NK-92 treated with Interleukin-12 subunit alpha and Interleukin-12 subunit beta, amount 100 ng/mL, for 24 hours (cell line): ENCODE measurements at regions not wholly inside any gene's neighbourhood (a gene's known extent, or its start where the extent isn't known, plus 50 kb on each side); places are given as distances from the start of the nearest gene placed in this dataset.
"Not testable (repeated sequence)": the region's sequence is repeated elsewhere in the genome, so short reads cannot be mapped to it uniquely, and the experiment has no call there.

Experiments used
- DNase-seq: peaks from one replicate; lab custom pipeline; 2025; lab: John Stamatoyannopoulos, UW

DNA sequence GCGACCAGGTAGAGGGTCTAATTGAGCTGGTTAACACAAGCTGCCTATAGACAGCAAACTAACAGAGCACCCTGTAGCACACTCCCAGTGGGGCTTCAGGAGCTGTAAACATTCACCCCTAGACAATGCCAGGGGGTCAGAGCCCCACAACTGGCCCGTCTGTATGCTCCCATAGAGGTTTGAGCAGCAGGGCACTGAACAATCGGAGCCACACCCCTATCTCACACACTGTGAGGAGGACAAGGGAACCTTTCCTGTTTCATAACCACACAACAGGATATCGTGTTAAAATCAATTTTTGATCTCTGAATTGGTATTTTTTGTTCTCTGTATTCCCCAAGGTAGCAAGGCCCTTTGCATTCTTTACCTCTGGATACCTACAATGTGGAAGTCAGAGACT, 266.1 kb downstream of the SPRY2 start:
- DNase-seq: no peak

DNA sequence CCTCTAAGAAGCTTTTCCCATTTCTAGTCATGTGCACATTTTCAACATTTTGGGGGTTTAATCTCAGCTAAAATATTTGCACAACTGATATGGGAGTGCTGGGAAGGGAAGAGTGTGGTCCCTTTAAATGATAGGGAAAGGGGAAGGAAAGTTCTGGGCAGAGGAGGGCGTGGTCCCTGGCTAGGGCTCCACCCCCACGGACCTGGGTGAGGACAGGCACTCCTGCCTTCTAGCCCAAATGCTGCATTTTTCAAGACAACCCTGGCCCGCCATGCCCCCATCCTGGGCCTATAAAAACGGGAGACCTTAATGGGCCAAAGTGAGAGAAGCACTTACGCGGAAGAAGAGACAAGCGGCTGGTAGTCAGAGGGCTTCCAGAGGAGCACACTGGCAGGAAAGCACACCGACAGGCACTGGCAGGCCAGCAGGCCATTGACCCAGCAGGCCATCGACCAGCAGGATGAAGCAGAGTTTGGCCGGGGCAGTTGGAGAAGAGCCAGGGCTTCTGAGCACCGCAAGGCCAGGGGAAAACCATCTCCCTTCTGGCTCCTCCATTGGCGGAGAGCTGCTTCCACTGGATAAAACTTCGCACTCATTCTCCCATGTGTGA, 266.7 kb downstream of the SPRY2 start:
- DNase-seq: no peak

DNA sequence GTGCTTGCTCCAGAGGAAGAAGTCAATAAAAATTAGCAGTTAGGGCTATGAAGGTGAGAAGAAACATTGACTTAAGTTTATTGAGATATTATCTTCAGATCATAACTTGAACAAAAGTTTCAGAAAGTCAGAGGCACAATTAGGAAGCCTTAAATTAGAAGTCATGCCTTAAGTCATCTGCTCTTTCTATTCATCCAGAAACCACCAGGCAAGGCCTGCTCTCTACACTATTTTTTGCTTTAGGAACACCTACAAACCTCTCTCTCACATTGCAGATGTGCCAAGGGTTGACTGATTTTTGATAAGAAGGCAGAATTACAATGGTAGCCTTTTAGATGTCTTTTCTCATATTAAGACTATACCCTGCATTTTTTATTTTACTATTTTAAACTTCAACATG, 268.7 kb downstream of the SPRY2 start:
- no peak for DNase-seq

DNA sequence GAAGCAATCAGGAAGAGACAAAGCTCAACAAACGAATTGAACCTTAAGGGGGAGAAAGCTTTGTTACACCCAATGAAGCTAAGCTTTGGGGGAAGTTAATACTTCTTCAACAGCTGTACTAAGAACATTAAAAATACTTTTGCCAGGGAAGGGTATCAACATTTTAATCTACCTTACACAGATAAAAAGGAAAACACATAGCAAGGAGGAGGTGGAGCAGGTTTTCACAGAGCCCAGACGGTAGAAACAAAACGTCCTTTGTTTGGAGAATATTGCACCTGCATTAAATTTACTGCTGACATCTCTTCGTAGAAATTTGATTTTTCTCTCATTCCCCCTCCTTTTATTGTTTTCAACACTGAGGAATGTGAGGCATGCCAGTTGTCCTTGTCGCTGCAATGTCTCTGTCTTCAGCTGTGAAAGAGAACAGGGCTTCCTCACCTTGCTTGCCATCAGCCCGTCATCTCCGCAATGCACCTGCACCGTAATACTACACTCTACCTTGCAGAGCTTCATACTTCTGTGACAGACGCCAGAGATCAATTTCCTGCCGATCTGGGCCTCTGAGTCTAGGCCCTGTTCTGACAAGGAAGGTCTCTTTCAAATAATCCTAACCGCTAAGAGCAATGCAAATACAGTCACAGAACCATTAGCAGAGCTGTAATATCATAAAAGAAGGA, 270.8 kb downstream of the SPRY2 start:
- DNase-seq: no peak

DNA sequence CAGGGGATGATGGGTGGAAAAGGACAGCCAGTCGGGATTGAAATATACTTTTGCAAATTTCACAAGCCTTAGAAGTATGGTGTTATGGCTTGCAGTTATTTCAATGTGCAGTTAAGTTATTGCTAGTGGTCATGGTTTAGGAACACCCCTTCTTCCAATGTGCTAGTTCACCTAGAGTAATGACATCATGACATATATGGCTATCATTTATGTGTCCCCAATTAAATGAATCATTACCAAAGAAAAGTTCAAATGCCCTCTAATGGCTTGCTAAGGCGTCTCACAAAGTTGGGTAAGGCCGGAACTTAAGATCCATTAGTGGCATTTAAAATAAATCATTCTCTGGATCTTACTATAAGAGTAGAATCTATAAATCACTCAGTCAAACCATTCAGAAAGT, 271.6 kb downstream of the SPRY2 start:
- no peak for DNase-seq

DNA sequence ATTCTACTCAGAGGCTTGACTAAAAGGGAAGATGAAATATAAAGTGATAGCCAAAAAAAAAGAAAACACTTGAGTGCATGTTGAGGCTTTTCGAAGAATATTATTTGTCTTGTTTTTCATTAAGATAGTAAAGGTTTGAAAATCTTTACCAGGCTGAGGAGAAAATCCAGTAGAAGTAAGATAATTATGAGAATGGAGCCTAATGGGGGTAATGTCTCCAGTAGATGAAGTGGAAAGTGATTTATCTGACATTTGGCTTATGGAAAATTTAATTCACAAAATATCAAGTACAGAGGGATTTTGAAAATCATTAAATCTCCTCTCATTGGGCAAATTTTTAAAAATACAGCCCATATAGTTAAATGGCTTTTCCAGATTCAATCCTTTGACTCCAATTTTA, 274.9 kb downstream of the SPRY2 start:
- no peak for DNase-seq

DNA sequence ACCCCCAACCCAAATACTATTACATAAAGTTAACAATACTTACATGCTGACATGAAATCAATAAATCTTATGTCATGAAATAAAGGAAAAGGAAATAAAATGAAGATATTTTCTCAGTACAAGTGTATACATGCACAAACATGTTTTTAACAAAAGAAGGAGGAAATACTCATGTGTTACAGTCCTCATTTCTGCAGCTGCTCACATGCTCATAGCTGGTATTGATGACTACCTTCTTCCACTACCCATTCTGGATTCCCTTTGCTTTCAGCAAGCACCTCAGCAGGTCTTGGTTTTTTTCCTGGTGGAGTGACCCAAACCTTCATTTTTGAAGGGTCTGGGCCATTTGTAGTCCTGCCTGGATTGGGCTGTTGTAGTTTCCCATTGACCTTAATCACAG, 278.5 kb downstream of the SPRY2 start:
- DNase-seq: not testable (repeated sequence)

DNA sequence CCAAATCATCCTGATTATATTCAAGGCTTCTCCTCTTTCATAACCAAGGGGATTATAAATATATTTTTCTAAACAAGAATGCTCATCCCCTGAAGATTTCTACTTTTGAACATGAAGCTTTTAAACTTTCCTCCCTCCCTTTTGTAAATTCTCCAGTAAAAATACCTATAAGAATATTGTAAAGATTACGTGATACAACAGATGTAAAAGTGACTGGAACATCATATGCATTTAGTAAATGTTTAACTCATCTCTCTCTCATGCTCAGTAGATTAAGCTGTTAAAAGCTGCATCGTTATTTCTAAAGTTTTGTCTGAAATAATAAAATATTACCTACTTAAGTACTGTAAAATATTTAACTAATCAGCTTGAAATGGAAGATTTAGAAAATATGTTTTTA, 281.1 kb downstream of the SPRY2 start:
- no peak for DNase-seq

DNA sequence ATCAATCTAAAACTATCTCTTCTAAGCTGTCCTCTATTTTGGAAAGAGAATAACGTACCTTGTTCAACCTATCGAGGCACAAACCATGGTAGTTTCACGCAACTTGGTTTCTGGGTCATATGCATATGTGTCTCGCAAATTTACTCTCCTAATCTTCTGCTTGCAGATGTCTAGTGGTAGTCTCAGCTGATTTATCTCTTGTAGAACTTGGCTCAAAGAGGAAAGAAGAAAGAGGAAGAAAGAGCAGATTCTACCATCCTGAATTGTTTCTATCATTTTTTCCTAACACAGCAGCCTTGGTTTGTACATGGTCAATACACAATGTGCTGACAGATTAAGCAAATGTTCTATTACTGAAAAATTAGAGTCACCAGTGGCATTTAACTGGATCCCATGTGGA, 282.3 kb downstream of the SPRY2 start:
- DNase-seq: no peak

DNA sequence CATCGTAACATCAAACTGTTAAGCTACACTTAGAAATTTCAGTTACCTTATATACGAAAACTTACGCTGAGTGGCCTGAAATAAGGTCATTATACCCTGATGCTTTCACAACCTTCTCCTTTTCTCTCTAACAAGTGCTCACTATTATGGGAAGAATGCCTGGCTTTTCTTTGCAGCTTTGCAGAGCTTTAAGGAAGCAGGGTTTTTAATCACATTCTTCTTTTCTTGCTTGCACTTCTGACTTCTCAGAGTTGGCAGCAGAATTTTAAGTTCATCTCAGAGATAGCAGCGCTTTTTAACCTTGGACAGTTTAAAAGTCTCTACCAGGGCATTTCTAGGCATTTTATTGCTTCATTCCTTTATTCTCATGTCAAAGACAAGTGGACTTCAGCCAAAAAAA, 285.1 kb downstream of the SPRY2 start:
- DNase-seq: no peak

DNA sequence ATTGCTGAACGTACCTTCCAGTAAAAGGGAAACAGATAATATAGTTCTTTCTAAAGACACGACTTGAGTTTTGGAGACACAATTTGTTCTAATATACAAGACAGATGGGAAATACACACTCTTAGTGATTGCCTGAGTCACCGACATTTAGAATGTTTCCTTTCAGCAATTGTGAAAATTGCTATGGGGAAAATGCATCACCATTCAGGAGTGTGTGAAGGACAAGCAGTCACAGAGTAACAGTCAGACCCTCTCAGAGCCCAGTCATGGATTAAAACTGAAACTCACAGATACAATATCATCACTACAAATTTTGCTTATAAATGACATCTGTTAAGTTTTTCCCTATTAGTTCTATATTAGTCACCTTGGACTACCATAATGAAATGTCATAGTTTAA, 286.1 kb downstream of the SPRY2 start:
- no peak for DNase-seq

DNA sequence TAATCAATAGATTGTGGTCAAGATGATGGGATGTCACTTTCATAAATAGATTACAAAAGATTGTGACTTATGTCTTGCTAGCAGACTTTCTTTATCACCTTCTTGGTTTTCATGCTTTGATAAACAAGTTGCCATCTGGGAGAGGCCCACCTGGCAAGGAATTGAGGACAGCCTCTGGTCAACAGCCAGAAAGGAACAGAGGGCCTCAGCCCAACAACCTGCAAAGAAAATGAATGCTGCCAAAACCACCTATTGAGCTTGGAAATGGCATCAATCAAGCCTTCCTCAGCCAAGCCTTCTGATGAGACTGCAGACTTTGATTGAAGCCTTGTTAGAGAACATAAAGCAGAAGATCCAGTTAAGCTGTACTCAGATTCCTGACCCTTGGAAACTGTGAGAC, 288.6 kb downstream of the SPRY2 start:
- DNase-seq: no peak

DNA sequence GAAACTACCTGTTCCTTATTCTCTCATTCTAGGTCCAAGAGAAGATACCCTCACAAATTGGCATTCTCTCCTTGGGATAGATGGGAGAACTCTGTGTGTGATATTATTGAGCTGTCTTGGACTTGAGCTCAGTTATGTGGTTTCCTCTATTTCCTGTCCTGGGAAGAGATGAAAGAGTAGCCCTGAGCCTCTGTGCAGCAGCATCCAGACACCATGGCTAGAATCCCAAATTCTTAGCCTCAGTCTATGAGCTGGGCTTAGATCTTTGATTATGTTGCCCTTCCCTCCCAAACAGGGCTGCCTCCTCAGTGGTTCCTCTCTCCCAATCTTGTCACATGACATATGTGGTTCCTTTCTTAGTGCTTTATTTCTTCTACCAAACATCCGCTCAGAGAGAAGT, 290.7 kb downstream of the SPRY2 start:
- no peak for DNase-seq

DNA sequence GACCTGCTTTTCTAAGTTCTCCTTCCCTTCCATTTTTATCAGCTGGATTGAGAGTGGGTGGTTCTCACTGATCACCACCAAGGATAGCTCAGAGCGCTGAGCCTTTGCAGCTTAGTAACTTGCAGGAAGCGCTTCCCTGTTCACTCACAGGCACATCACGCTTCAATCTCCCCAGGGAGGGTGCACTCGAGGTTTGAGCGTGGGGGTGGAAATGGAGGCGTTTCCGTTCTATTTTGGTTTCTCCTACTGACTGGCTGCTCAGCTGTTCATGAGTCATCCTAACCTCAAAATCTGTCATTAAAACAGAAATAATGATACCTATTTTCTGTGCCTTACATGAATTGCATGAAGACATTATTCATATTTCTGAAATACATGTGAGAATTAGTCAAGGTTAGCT, 292.1 kb downstream of the SPRY2 start:
- DNase-seq: peak; percentile 50

DNA sequence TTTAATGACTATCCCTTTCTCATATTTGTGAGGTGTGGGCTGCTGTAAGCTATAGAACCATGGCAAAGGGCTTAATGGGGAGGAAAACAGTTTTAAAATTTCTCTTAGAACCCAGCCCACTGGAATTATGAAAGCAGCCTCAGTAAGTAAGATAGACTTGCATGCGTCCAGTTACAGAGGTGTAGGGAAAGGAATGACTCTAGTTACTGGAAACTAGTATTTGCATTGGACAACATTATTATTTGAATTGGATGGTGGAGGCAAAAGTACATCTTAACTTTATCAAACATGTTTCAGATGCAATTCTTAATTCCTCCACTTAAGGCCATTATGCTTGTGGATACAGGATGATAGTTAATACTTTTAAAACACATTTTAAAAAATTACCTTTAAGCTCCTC, 292.9 kb downstream of the SPRY2 start:
- no peak for DNase-seq

DNA sequence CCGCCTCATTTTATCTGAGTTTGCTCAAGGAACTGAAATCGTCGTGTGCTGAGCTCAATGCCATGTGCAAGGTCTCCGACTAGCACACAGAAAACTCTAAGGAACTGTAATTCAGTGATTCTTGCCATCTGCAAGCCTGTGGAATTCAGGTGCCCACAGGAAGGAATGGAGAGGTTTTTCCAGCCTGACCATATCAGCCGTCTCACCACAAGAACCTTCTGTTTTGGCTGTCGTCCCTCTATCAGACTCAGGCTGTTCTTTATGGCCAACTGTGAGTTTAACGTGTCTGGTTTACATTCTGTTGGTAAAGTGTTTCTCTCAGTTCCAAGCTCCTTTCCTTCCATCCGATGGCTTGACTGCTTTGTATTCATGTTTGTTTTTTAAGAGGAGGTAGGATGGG, 293.5 kb downstream of the SPRY2 start:
- no peak for DNase-seq

DNA sequence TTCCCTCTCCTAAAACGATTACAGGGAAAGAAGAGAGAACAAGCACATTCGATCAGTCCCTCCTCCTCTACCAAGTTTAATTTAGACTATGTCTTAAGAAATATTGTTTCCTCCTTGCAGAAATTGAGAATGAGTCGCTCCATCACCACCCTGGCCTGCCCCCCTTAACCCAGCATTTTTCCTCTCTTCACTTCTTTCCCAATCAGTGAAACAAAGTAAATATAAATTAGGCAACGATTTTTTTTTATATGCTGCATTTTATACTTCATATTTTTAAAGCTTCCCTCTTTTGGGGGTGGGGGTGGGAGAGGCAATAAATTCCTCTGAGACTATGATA, 300.0 kb downstream of the SPRY2 start:
- no peak for DNase-seq

DNA sequence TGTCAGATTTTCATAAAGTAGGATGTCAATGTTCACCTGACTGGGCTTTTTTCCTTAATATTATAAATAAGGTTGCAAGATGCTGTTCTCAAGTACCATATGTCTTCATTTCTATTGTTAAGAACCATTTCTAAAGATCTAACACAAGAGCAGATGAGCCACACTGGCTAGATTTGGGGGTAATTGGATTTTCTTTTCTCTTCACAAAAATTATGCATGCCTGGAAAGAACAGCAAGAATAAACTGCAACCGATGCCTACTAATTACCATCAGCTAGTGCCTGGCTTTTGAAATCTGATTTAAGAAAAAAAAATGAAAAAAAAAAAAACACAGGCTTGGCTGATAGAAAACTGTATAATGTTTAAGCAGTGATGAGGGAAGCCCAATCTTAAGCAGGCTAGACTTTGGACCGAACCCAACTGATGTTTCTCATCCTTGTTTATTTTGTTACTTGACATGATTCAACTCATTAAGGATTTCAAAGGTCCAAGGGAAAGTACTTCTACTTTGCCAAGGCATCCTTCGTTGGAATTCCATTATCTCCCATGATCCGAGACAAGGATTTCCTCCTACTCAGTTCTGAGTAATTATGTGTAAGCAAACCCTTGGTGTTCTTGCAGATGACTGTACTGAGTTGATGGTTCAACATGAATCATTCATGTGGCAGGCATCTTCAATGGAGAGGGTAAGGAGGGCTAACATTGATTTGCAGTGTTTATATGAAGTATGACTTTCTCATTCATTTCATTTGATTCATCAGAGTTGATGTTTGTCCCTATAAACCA, 300.5 kb downstream of the SPRY2 start:
- DNase-seq: no peak

DNA sequence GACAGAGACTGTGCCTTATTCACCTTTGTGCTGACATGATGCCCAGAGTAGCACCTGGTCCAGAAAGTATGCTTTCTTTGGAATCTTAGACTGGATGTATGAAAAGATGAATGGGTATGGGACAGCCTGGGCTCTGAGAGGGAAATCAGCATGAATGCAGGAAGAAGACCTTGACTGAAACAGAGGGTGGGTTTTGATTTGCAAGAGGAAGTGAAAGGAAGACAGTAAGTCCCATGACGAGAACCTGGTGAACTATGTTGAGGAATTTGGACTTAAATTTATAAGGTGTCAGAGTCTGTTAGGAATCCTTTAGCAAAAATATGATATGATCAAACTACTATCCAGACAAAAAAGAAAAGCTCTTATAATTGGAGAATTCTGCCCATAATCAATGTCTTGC, 301.9 kb downstream of the SPRY2 start:
- no peak for DNase-seq

DNA sequence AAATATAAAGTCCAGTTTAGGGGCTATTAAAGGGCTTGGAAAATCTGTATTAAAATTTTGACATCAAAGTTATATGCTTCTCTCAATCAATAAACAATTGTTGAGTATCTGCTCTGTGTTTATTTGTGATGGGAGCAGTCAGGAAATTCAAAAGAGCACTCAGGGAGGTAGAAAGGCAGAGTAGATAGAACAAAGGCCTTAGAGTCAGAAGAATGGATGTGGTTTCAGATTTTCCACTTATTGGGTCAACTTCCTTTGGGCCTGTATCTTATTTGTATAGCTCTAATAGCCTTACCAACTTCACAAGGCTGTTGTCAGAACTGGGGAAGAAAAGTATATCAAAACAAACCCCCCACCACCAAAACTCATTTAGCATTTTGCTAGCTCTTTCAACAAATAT, 302.6 kb downstream of the SPRY2 start:
- no peak for DNase-seq

DNA sequence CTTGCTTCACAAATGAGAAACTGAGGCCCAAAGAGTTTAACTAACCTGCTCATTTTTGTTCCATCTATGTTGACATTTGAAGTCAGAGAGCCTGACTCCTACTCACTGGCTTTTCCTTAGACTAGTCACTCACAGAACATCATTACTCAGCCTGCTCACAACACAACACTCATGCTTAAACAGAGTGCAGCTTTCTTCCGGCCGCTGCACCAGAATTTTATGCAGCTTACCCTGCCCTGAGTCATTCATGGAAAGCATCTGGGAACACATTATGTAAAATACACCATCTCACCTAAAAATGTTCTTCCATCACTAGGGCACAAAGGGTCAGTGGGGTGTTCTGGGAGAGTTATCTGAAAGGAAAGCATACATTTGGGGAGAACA, 303.4 kb downstream of the SPRY2 start:
- no peak for DNase-seq

DNA sequence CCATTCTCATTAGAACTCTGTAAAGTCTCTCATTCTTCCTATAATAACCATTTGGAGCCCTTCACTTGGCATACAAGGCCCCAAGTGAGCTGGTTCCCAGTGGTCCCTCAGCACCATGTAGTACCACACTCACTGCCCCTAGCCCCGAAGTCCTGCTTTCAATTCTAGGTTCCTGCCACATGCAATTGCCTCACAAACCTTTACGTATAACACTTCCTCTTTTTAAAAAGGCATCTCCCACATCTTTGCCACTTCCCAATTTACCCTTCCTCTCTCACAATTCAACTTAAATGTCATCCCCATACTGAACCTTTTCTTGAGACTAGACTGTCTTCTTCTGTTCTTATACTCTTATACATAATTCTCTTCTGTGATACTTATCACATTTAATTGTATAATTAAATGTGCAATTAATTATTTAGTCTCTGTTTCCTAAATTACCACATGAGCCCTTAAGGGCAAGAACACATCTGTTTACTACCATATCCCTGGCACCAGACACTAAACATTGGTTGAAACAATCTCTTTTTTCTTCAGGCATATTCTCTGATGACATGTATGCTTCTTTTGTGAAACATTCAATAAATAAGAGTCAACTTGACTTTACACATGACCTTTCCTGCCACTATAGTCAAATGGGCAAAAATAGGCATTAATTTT, 304.0 kb downstream of the SPRY2 start:
- no peak for DNase-seq

DNA sequence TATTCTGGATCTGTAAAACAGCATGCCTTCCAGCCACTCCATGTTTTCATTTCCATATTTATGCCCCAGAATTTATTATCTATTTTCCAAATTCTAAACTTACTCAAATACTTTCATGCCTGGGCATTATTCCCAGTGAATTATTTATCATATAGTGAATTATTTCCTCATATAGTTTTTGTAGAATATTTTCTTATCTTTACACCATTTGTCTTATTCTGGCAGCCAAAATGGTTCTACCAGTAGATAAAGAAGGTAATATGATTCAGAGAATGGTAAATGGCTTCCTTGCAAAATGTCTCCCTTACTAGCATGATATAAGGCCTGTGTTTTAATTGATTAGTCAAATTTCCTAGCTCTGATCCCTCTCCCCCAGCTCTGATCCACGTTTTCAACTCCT, 305.8 kb downstream of the SPRY2 start:
- no peak for DNase-seq
